GM23338 (cell line): ENCODE measurements at regions not wholly inside any gene's neighbourhood (a gene's known extent, or its start where the extent isn't known, plus 50 kb on each side); places are given as distances from the start of the nearest gene placed in this dataset.

Experiments used
- ATAC-seq: fragments of 200-7000 bp; cut with Tn5 transposase; 3 replicates; pipeline ENCODE4 v1.9.1; 2020
- DNase-seq: peaks from one replicate; pipeline ENCODE4 v3.0.0-alpha.2; 2015; ENCODE audit warnings: low spot score
- H2AFZ ChIP-seq: fragments of 200-600 bp; sonication (generic); 2 replicates; pipeline ENCODE4 v1.8.0; 2016; ENCODE audit warnings: antibody characterized with exemption, mild to moderate bottlenecking, moderate library complexity
- H3F3A ChIP-seq: fragments of 200-600 bp; sonication (generic); replicated peaks from 2 replicates; pipeline ENCODE4 v1.8.0; 2017; ENCODE audit warnings: antibody characterized with exemption, mixed run types, low read depth
- H3K27ac ChIP-seq: fragments of 200-600 bp; sonication (generic); 2 replicates; pipeline ENCODE4 v1.6.1; 2016; ENCODE audit warnings: low read depth
- H3K27me3 ChIP-seq: fragments of 200-600 bp; sonication (generic); 2 replicates; pipeline ENCODE4 v1.8.0; 2016; ENCODE audit warnings: mild to moderate bottlenecking, mixed run types, moderate library complexity; ENCODE audit not compliant: insufficient read depth
- H3K36me3 ChIP-seq: fragments of 200-600 bp; sonication (generic); 2 replicates; pipeline ENCODE4 v1.8.0; 2016; ENCODE audit warnings: mild to moderate bottlenecking; ENCODE audit not compliant: insufficient read depth
- H3K4me1 ChIP-seq: fragments of 200-600 bp; sonication (generic); 2 replicates; pipeline ENCODE4 v1.8.0; 2016; ENCODE audit warnings: mild to moderate bottlenecking, moderate library complexity; ENCODE audit not compliant: insufficient read depth
- H3K4me2 ChIP-seq: fragments of 200-600 bp; sonication (generic); 2 replicates; pipeline ENCODE4 v1.7.1; 2017; ENCODE audit warnings: mixed run types
- H3K4me3 ChIP-seq: fragments of 200-600 bp; sonication (generic); 2 replicates; pipeline ENCODE4 v1.6.1; 2016; ENCODE audit warnings: mixed run types
- H3K79me2 ChIP-seq: fragments of 200-600 bp; sonication (generic); replicated peaks from 2 replicates; pipeline ENCODE4 v1.8.0; 2017; ENCODE audit warnings: mild to moderate bottlenecking; ENCODE audit not compliant: insufficient read depth
- H3K9me2 ChIP-seq: fragments of 200-600 bp; sonication (generic); 2 replicates; pipeline ENCODE4 v1.8.0; 2017; ENCODE audit not compliant: insufficient read depth
- H4K20me1 ChIP-seq: fragments of 200-600 bp; sonication (generic); replicated peaks from 2 replicates; pipeline ENCODE4 v1.8.0; 2017; ENCODE audit warnings: mild to moderate bottlenecking; ENCODE audit not compliant: insufficient read depth
- H3K27ac Mint-ChIP-seq: 2 replicates; pipeline ENCODE4 v1.8.0; 2020; ENCODE audit warnings: inconsistent platforms, mild to moderate bottlenecking, moderate library complexity, mixed read lengths
- H3K27me3 Mint-ChIP-seq: 3 replicates; pipeline ENCODE4 v1.8.0; 2022; ENCODE audit warnings: low read depth, mild to moderate bottlenecking, moderate library complexity, mixed read lengths, inconsistent platforms; ENCODE audit not compliant: insufficient read depth, poor library complexity
- H3K36me3 Mint-ChIP-seq: 3 replicates; pipeline ENCODE4 v1.8.0; 2021; ENCODE audit warnings: low read depth, mild to moderate bottlenecking, inconsistent platforms, moderate library complexity, mixed read lengths
- H3K4me1 Mint-ChIP-seq: 3 replicates; pipeline ENCODE4 v1.8.0; 2020; ENCODE audit warnings: mild to moderate bottlenecking, inconsistent platforms, mixed read lengths
- H3K4me3 Mint-ChIP-seq: 3 replicates; pipeline ENCODE4 v1.8.0; 2021; ENCODE audit warnings: moderate library complexity, mild to moderate bottlenecking, inconsistent platforms, mixed read lengths
- H3K9me3 Mint-ChIP-seq: 3 replicates; pipeline ENCODE4 v1.8.0; 2020; ENCODE audit warnings: moderate library complexity, mild to moderate bottlenecking, inconsistent platforms, mixed read lengths
- CTCF ChIP-seq, 2 experiments: fragments of 200-600 bp in 1 of 2; sonication (generic) in 1 of 2; conservative IDR thresholded peaks; 2 replicates each; pipeline versions ENCODE4 v1.5.1 to v1.6.1; 2016 to 2017; ENCODE audit warnings: antibody characterized with exemption in 2 of 2, low read depth in 2 of 2, mild to moderate bottlenecking in 2 of 2, moderate library complexity in 1 of 2
- ETS1 ChIP-seq: IDR thresholded peaks from 2 replicates; pipeline ENCODE4 v1.6.1; 2016; ENCODE audit warnings: antibody characterized with exemption
- EZH2 ChIP-seq: fragments of 200-600 bp; sonication (generic); IDR thresholded peaks from one replicate; pipeline ENCODE4 v1.8.0; 2017; ENCODE audit warnings: antibody characterized with exemption, mild to moderate bottlenecking, low read depth; ENCODE audit not compliant: unreplicated experiment
- EZH2phosphoT487 ChIP-seq: fragments of 200-600 bp; sonication (generic); IDR thresholded peaks from one replicate; pipeline ENCODE4 v1.8.1; 2018; ENCODE audit warnings: antibody characterized with exemption; ENCODE audit not compliant: unreplicated experiment
- NANOG ChIP-seq: IDR thresholded peaks from 2 replicates; pipeline ENCODE4 v1.6.1; 2016; ENCODE audit warnings: antibody characterized with exemption, borderline replicate concordance
- POLR2AphosphoS5 ChIP-seq: IDR thresholded peaks from 2 replicates; pipeline ENCODE4 v1.6.1; 2016; ENCODE audit warnings: antibody characterized with exemption, low read depth
- STAT1 ChIP-seq: IDR thresholded peaks from one replicate; pipeline ENCODE4 v1.6.1; 2016; ENCODE audit warnings: antibody characterized with exemption; ENCODE audit not compliant: unreplicated experiment
- ZNF114 ChIP-seq: fragments of 250-450 bp; sonication (Bioruptor Pico); IDR thresholded peaks from 2 replicates; pipeline ENCODE4 v1.5.0; 2020; ENCODE audit warnings: mild to moderate bottlenecking, moderate library complexity
- ZNF331 ChIP-seq: fragments of 250-450 bp; sonication (Bioruptor Pico); IDR thresholded peaks from 2 replicates; pipeline ENCODE4 v1.5.0; 2020; ENCODE audit warnings: low read depth, mild to moderate bottlenecking, moderate library complexity

- TF ChIP-seq ETS1: no peak
- no peak for TF ChIP-seq EZH2
- no peak for TF ChIP-seq EZH2phosphoT487
- no peak for TF ChIP-seq CTCF (conservative IDR thresholded peaks at IDR 0.05; ENCODE audit: low read depth in 2 of 2)
- no peak for TF ChIP-seq NANOG
Measured at GRCh38 chr9:134220311-134220710, 55.9 kb upstream of the RNU6ATAC start (continued).

GRCh38 chr9:134221273-134222017, 57.1 kb upstream of the RNU6ATAC start:
- Histone ChIP-seq H3K4me2 (no peak overlapping the region), H3K27me3 (no peaks in the 10 kb centered on the region), H3K27ac (no peak overlapping the region), H3K4me3 (no peak overlapping the region), H2AFZ (no peak overlapping the region), H3F3A (no peaks in the 10 kb centered on the region), H3K36me3 (no peaks in the 10 kb centered on the region), H4K20me1 (no peaks in the 10 kb centered on the region), H3K79me2 (no peaks in the 10 kb centered on the region), H3K4me1 (no peaks in the 10 kb centered on the region), H3K9me2 (no peaks in the 10 kb centered on the region)
- DNase-seq (no peak), ATAC-seq (no peak)
- Mint-ChIP-seq H3K27me3 (peaks cover 7% of the 10 kb centered on the region), H3K27ac (no peak overlapping the region), H3K9me3 (no peaks in the 10 kb centered on the region; the same call in 2 of the 3 replicates), H3K4me1 (peaks cover 21% of the 10 kb centered on the region), H3K4me3 (no peak overlapping the region), H3K36me3 (no peaks in the 10 kb centered on the region)
- TF ChIP-seq NANOG: no peak
- no peak for TF ChIP-seq EZH2
- no peak for TF ChIP-seq EZH2phosphoT487
- no peak for TF ChIP-seq ZNF114 (CRISPR knock-in tag)

GRCh38 chr9:134222018-134222573, 57.7 kb upstream of the RNU6ATAC start:
- H3K27ac Mint-ChIP-seq: no peak overlapping the region
- no peaks in the 10 kb centered on the region for H3K27me3 ChIP-seq
- H3K27me3 Mint-ChIP-seq: peaks cover 8% of the 10 kb centered on the region
- H3K36me3 ChIP-seq: no peaks in the 10 kb centered on the region
- no peaks in the 10 kb centered on the region for H3K36me3 Mint-ChIP-seq
- H3K4me3 Mint-ChIP-seq: no peak overlapping the region
- DNase-seq (no peak), ATAC-seq (no peak)
- no peaks in the 10 kb centered on the region for H4K20me1 ChIP-seq
- peaks cover 21% of the 10 kb centered on the region for H3K4me1 Mint-ChIP-seq
- H3K9me3 Mint-ChIP-seq: no peaks in the 10 kb centered on the region; the same call in 1 of the 3 replicates
- H3K4me3 ChIP-seq: no peak overlapping the region
- H3K4me2 ChIP-seq: no peak overlapping the region
- no peaks in the 10 kb centered on the region for H3K9me2 ChIP-seq
- H3K27ac ChIP-seq: no peak overlapping the region
- no peaks in the 10 kb centered on the region for H3F3A ChIP-seq
- no peaks in the 10 kb centered on the region for H3K79me2 ChIP-seq
- H2AFZ ChIP-seq: no peak overlapping the region
- no peaks in the 10 kb centered on the region for H3K4me1 ChIP-seq
- TF ChIP-seq POLR2AphosphoS5 (no peak), ETS1 (no peak), NANOG (no peak), EZH2phosphoT487 (no peak), ZNF331 (CRISPR knock-in tag) (no peak), ZNF114 (CRISPR knock-in tag) (no peak), STAT1 (no peak), EZH2 (no peak)
